Activated CD8-positive, alpha-beta memory T cell treated with anti-CD3 and anti-CD28 coated beads, Interleukin-2, amount 10 ng/mL, durations not matched to agents 7 days and 5 days (primary cell): ENCODE measurements at regions not wholly inside any gene's neighbourhood (a gene's known extent, or its start where the extent isn't known, plus 50 kb on each side); places are given as distances from the start of the nearest gene placed in this dataset.
"Not testable (repeated sequence)": the region's sequence is repeated elsewhere in the genome, so short reads cannot be mapped to it uniquely, and the experiment has no call there.

Experiments
- ATAC-seq: fragments of 150-1000 bp; cut with Tn5 transposase; one replicate; pipeline ENCODE4 v1.10.0; 2021; ENCODE audit warnings: moderate library complexity
- CTCF ChIA-PET: fragments of 350-600 bp; sonication (Branson Sonifier 250); formaldehyde crosslinking; loops from one replicate; lab custom pipeline; 2021; ENCODE audit warnings: antibody characterized with exemption; lab: Charles Lee
- DNase-seq: peaks from one replicate; pipeline ENCODE4 v3.0.0-alpha.2; 2020
- H3K27ac Mint-ChIP-seq: one replicate; pipeline ENCODE4 v1.8.0; 2021; ENCODE audit warnings: mild to moderate bottlenecking, mixed read lengths
- H3K27me3 Mint-ChIP-seq: one replicate; pipeline ENCODE4 v1.8.0; 2021; ENCODE audit warnings: mixed read lengths
- H3K36me3 Mint-ChIP-seq: one replicate; pipeline ENCODE4 v1.8.0; 2021; ENCODE audit warnings: mild to moderate bottlenecking, mixed read lengths
- H3K4me1 Mint-ChIP-seq: one replicate; pipeline ENCODE4 v1.8.0; 2021; ENCODE audit warnings: mixed read lengths
- H3K4me3 Mint-ChIP-seq: one replicate; pipeline ENCODE4 v1.8.0; 2021; ENCODE audit warnings: mild to moderate bottlenecking, moderate library complexity, mixed read lengths
- H3K9me3 Mint-ChIP-seq: one replicate; pipeline ENCODE4 v1.8.0; 2022; ENCODE audit warnings: low read depth, mixed read lengths

DNA sequence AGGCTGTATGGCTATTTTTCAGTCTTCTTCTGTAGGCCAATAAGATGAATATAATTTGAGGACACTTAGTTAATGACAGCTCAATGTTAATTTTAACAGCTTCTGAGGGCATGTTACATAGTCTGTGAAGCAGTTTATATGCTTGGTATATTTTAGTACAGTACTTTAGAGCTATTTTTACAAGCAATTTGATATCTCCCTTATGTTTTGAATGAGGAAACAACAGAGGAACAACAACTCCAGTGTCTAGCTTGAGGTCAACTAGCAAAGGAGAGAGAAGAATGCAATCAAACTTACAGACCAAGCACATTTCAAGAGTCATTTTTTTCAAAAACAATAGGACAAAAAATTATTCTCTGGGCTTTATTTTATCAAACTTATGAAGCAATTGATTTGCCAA is 469.1 kb upstream of the DCN start:
- DNase-seq: no peak
- H3K27me3 Mint-ChIP-seq: no peaks in the 10 kb centered on the region
- H3K9me3 Mint-ChIP-seq: no peaks in the 10 kb centered on the region
- CTCF ChIA-PET: no interaction called here
- H3K4me3 Mint-ChIP-seq: no peak overlapping the region
- no peak for ATAC-seq
- no peaks in the 10 kb centered on the region for H3K4me1 Mint-ChIP-seq
- H3K27ac Mint-ChIP-seq: no peak overlapping the region
- no peaks in the 10 kb centered on the region for H3K36me3 Mint-ChIP-seq

DNA sequence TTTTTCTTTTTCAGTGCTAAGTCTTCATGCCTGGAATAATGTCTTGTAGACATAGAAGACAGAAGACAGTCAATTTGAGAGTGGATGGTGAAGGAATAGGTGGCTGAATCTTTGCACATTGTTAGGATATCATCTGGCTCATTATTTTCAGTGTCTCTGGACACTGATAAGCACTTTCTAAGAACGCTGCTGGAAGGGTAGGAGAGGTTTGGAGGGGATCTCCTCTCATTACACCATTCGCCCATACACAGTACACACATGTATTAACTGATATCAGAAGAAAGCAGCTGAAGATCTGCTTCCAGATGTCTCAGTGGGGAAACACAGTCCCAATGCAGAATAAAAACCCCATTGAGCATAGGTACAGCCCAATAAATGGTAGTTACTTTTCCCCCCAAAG is 461.1 kb upstream of the DCN start:
- no peak overlapping the region for H3K4me3 Mint-ChIP-seq
- H3K27me3 Mint-ChIP-seq: no peaks in the 10 kb centered on the region
- no peaks in the 10 kb centered on the region for H3K9me3 Mint-ChIP-seq
- no peak for ATAC-seq
- CTCF ChIA-PET: no interaction called here
- no peak for DNase-seq
- no peaks in the 10 kb centered on the region for H3K36me3 Mint-ChIP-seq
- H3K27ac Mint-ChIP-seq: no peak overlapping the region
- no peaks in the 10 kb centered on the region for H3K4me1 Mint-ChIP-seq

DNA sequence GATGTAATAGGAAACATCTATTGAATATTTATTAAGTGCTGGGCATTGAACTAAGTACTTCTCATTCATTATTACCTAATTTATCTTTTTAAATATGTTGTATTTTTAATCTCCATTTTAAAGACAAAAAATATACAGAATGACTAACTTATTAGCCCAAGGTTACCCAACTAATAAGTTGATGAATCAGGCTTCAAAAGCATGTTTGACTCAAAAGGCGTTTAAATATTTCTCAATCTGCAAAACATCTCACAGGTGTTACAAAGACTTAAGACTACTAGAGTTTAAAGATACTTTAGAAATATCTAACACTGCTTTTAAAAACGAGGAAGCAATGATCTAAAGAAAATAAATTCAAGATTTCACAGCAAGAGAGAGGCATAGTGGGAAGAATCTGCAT is 457.4 kb upstream of the DCN start:
- no peak for DNase-seq
- H3K27ac Mint-ChIP-seq: no peak overlapping the region
- H3K36me3 Mint-ChIP-seq: no peaks in the 10 kb centered on the region
- H3K4me1 Mint-ChIP-seq: no peaks in the 10 kb centered on the region
- H3K27me3 Mint-ChIP-seq: no peaks in the 10 kb centered on the region
- H3K4me3 Mint-ChIP-seq: no peak overlapping the region
- CTCF ChIA-PET: no interaction called here
- no peak for ATAC-seq
- no peaks in the 10 kb centered on the region for H3K9me3 Mint-ChIP-seq

DNA sequence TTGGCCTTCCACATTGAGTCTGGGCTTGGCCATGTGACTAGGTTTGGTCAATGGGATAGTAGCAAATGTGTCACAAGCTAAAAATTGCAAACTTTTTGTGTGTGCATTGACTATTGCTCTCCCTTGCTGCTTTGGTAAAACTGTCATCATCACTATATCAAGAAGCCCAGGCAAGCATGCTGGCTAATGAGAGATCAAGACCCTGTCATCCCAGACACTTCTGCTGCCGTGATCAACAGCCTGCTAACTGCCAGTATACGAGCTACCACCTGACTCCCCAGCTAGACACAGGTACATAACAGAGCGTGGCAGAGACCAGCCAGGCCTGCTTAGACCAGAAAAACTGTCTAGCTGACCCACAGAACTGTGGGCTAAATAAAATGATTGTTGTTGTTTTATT is 456.7 kb upstream of the DCN start:
- Mint-ChIP-seq H3K4me1 (no peaks in the 10 kb centered on the region), H3K27me3 (no peaks in the 10 kb centered on the region), H3K4me3 (no peak overlapping the region), H3K36me3 (no peaks in the 10 kb centered on the region), H3K9me3 (peaks cover 2% of the 10 kb centered on the region), H3K27ac (no peak overlapping the region)
- DNase-seq (no peak), ATAC-seq (no peak)
- CTCF ChIA-PET: no interaction called here

DNA sequence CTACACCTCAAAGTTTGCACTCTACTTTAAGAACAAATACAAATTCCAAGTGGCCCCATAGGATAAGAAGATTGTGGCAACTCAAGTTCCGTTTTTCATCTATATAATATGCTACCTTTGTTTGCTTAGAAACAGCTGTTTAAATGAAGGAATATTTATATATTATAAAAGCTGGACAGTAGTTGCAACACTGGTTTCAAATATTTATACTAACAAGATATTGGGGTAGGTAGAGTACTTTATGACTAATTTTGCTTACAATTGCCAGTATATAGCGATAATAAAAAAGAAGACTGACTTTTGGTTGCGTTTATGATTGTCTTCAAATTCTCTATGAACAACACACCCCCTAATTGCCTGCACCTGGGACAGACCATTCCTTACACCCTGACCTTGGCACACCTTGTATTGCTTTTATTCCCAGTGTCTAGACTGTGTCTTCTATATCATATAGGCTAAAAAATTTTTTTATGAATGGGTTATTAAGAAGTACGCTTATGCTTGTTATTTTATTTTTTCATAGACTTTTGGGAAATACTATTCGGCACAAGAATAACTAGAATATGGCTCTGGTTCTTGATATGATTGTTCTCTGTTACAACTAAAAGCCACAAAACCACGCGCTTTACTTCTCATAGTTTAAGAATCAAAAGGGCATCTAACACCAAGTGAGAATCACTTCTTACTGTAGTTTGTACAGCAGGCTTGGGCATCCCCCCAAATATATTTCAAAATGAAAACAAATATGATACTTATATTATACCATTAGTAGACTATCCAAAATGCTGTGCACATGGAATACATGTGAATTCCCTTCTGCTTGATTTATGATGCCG is 455.4 kb upstream of the DCN start:
- Mint-ChIP-seq H3K9me3 (peaks cover 2% of the 10 kb centered on the region), H3K4me3 (no peak overlapping the region), H3K36me3 (no peaks in the 10 kb centered on the region), H3K27me3 (no peaks in the 10 kb centered on the region), H3K4me1 (no peaks in the 10 kb centered on the region), H3K27ac (no peak overlapping the region)
- CTCF ChIA-PET: no interaction called here
- no peak for DNase-seq
- ATAC-seq: no peak

DNA sequence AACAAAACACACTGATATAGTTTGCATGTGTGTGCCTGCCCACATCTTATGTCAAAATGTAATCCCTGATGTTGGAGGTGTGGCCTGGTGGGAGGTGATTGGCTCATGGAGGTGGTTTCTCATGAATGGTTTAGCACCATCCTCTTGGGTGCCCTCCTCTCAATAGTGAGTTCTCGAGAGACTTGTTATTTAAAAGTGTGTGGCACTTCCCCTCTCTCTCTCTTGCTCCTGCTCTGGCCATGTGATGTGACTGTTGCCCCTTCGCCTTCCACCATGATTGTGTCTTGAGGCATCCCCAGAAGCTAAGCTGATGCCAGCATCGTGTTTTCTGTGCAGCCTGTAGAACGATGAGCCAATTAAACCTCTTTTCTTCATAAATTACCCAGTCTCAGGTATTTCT is 454.1 kb upstream of the DCN start:
- Mint-ChIP-seq H3K36me3 (no peaks in the 10 kb centered on the region), H3K4me1 (no peaks in the 10 kb centered on the region), H3K27me3 (no peaks in the 10 kb centered on the region)

DNA sequence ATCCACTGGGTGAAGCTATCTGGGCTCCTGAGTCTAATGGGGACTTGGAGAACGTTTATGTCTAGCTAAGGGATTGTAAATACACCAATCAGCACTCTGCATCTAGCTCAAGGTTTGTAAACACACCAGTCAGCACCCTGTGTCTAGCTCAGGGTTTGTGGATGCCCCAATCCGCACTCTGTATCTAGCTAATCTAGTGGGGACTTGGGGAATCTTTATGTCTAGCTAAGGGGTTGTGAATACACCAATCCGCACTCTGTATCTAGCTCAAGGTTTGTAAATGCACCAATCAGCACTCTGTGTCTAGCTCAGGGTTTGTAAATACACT is 451.7 kb upstream of the DCN start:
- H3K27ac Mint-ChIP-seq, H3K4me3 Mint-ChIP-seq: not testable (repeated sequence)

More for the DNA sequence above, 454.1 kb upstream of the DCN start:
- Mint-ChIP-seq H3K9me3 (peaks cover 2% of the 10 kb centered on the region), H3K4me3 (no peak overlapping the region), H3K27ac (no peak overlapping the region)
- no peak for DNase-seq
- CTCF ChIA-PET: interaction anchor here (0.7 kb wide), 1 partner anchor 54 kb away, joined by 3 read pairs; no protein-coding TSS in a partner anchor
- ATAC-seq: no peak

DNA sequence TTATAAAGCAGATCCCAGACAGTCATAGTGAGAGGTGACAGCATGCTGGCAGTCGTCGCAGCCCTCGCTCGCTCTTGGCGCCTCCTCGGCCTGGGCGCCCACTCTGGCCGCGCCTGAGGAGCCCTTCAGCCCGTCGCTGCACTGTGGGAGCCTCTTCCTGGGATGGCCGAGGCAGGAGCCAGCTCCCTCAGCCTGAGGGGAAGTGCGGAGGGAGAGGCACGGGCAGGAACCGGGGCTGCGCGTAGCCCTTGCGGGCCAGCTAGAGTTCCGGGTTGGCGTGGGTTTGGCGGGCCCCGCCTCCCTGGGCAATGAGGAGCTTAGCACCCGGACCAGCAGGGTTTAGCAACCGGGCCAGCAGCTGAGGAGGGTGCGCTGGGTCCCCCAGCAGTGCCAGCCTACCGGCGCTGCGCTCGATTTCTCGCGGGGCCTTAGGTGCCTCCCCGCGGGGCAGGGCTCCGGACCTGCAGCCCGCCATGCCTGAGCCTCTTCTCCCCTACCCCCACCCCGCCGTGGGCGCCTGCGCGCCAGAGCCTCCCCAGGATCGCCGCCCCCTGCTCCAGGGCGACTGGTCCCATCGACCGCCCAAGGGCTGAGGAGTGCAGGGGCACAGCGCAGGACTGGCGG is 451.2 kb upstream of the DCN start:
- no peak for DNase-seq
- Mint-ChIP-seq H3K4me3 (no peak overlapping the region), H3K9me3 (peaks cover 2% of the 10 kb centered on the region), H3K36me3 (no peaks in the 10 kb centered on the region), H3K4me1 (no peaks in the 10 kb centered on the region), H3K27me3 (no peaks in the 10 kb centered on the region), H3K27ac (no peak overlapping the region)
- CTCF ChIA-PET: interaction anchor here (1.2 kb wide), 1 partner anchor 65 kb away, joined by 3 read pairs; no protein-coding TSS in a partner anchor
- no peak for ATAC-seq

More for the DNA sequence above, 451.7 kb upstream of the DCN start:
- H3K4me1 Mint-ChIP-seq, H3K27me3 Mint-ChIP-seq, H3K9me3 Mint-ChIP-seq, H3K36me3 Mint-ChIP-seq, ATAC-seq, DNase-seq: not testable (repeated sequence)
- CTCF ChIA-PET: interaction anchor here (1.2 kb wide), 1 partner anchor 66 kb away, joined by 3 read pairs; no protein-coding TSS in a partner anchor

DNA sequence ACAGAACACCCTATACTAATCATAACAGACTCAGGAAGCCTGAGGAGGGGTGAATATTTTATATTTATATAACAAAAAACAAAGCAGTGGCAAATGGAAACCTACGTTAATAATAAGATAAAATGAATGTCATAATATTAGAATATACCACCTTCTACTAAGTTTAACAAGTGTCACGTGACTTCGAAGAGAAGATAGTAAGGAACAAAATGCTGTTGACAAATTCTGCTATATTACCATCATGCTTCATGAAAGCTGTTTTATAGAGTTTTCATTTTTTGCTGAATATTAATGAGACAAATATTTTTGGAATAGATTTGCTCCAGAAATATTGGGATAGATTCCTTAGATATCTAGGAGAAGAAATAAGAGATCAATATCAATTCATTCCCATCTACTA is 450.6 kb upstream of the DCN start:
- DNase-seq: no peak
- H3K4me1 Mint-ChIP-seq: no peaks in the 10 kb centered on the region
- H3K27ac Mint-ChIP-seq: no peak overlapping the region
- ATAC-seq: no peak
- H3K9me3 Mint-ChIP-seq: peaks cover 2% of the 10 kb centered on the region
- CTCF ChIA-PET: interaction anchor here (1.2 kb wide), 1 partner anchor 64 kb away, joined by 3 read pairs; no protein-coding TSS in a partner anchor
- H3K4me3 Mint-ChIP-seq: no peak overlapping the region
- H3K27me3 Mint-ChIP-seq: no peaks in the 10 kb centered on the region
- H3K36me3 Mint-ChIP-seq: no peaks in the 10 kb centered on the region

DNA sequence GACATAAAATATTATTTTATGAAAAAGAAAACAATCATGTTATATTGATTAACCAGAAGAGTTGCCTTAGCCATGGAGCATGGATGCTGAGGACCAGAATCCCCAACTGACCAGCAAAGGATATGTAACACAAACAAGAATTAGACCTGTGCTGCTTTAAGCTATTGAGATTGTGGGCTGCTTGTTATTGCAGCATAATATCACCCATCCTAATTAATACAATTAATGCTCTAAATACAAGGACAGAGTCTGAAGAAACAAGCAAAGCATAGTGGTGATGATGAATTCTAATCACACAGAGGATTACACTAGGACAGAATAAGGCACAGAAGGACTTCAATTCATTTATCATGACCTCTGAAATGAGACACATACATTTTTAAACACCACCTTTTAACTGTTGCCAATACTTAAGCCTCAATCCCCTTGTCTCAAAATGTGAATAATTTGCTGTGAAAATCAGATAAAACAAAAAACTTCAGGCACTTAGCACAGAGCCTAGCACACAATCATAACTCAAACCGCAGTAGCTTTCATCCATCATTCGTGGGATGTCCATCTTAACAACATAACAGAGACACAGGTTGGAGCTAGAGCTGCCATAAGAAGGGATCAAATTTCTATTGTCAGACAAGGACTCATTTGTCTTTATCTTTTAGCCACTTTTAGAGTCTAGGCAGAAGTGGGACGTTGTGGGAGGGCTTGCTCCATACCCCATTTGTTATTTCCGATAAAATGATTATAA is 449.6 kb upstream of the DCN start:
- Mint-ChIP-seq H3K27me3 (no peaks in the 10 kb centered on the region), H3K4me3 (no peak overlapping the region), H3K4me1 (no peaks in the 10 kb centered on the region), H3K36me3 (no peaks in the 10 kb centered on the region), H3K27ac (no peak overlapping the region), H3K9me3 (peaks cover 2% of the 10 kb centered on the region)
- CTCF ChIA-PET: no interaction called here
- DNase-seq: no peak
- ATAC-seq: no peak

DNA sequence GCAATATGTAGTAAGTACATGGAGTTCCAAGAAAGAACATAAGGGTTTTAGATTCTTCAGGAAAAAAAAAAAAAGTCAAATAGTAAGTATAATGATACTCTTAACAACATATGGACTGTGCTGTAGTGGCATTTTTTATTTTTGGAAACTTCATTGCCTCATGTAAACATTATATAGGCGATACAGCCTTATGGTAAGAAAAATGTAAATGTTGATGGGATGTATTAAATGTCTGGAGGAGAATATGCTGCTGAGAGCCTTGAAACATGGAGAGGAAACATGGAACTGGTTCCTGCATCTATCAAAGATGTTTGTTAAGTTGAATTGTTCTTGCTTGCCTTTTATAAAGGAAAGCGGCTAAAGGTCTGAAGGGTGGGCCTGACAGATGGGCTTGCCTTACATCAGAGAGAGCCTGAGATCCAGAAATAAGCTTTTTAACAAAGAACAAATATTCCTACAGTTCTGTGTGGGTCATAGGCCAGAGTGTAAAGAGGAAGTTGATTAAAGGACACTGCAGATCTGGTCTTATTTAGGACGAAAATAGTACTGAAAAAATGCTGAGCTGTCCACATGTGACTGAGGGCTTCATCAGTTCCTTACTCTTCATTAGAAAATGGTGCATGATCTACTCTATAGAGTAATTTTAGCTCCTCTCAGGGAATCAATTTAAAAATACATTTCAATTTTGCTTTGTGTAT is 448.1 kb upstream of the DCN start:
- H3K27ac Mint-ChIP-seq: no peak overlapping the region
- ATAC-seq (no peak), DNase-seq (no peak)
- H3K4me3 Mint-ChIP-seq: no peak overlapping the region
- H3K27me3 Mint-ChIP-seq: no peaks in the 10 kb centered on the region
- CTCF ChIA-PET: no interaction called here
- H3K4me1 Mint-ChIP-seq: no peaks in the 10 kb centered on the region
- peaks cover 10% of the 10 kb centered on the region for H3K9me3 Mint-ChIP-seq
- H3K36me3 Mint-ChIP-seq: no peaks in the 10 kb centered on the region

DNA sequence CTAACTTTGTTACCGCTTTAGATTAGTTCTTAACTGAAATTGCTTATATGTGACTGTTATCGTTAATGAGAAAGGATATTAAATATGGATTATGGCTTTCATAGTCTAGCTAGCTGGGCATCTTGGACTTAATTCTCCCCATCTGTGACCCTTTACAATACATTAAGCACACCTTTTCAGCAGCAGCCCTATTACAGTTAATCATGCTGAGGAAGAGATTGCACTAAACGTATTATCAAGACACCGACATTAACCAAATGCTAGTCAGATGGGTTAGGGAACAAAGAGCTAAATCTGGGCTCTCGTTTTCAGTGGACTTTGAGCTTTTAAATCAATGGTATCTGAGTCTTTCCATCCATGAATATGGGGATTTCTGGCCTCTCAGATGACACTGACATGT is 447.5 kb upstream of the DCN start:
- ATAC-seq: no peak
- Mint-ChIP-seq H3K27me3 (no peaks in the 10 kb centered on the region), H3K36me3 (peaks cover 1% of the 10 kb centered on the region), H3K9me3 (peaks cover 11% of the 10 kb centered on the region), H3K4me3 (no peak overlapping the region), H3K27ac (no peak overlapping the region), H3K4me1 (no peaks in the 10 kb centered on the region)
- no peak for DNase-seq
- CTCF ChIA-PET: no interaction called here

DNA sequence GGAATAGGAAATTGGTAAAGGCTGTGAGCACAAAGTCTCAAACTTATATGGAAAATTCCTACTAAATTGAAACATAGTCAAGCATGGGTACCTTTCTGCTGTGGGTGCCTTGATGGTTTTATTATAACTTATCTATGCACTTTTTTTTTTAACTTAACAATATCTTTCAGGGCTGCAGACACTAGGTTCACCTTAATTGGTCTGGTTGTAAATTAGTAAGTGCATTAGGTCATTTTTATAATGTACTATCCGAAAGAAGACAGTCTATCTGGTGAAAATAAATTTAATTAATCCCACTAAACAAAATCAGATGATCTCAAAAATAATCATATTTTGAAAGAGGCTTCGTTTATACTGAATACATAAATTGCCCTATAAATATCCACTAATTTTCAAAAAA is 446.8 kb upstream of the DCN start:
- no peak overlapping the region for H3K4me3 Mint-ChIP-seq
- no peaks in the 10 kb centered on the region for H3K4me1 Mint-ChIP-seq
- H3K27ac Mint-ChIP-seq: no peak overlapping the region
- H3K9me3 Mint-ChIP-seq: peaks cover 10% of the 10 kb centered on the region
- no peaks in the 10 kb centered on the region for H3K27me3 Mint-ChIP-seq
- no peak for DNase-seq
- no peak for ATAC-seq
- peaks cover 2% of the 10 kb centered on the region for H3K36me3 Mint-ChIP-seq
- CTCF ChIA-PET: no interaction called here
